Prostate gland (tissue), 2 donors: ENCODE measurements at regions not wholly inside any gene's neighbourhood (a gene's known extent, or its start where the extent isn't known, plus 50 kb on each side); places are given as distances from the start of the nearest gene placed in this dataset.

ENCODE experiments used
- CTCF ChIP-seq, 4 experiments: fragments of 200-600 bp in 2 of 4; fragments of 450-650 bp in 2 of 4; sonication (generic) in 2 of 4; IDR thresholded peaks; 1 replicate in 3 of 4; 2 replicates in 1 of 4; pipeline ENCODE4 v1.5.1; 2016 to 2019; ENCODE audit warnings: antibody characterized with exemption in 4 of 4, mild to moderate bottlenecking in 2 of 4, moderate library complexity in 2 of 4
- POLR2A ChIP-seq: fragments of 450-650 bp; IDR thresholded peaks from one replicate; pipeline ENCODE4 v1.6.1; 2016; ENCODE audit warnings: antibody characterized with exemption, mild to moderate bottlenecking

GRCh38 chr15:46386356-46386755, 751.5 kb downstream of the SQOR start:
- TF ChIP-seq POLR2A (no peak), CTCF (IDR thresholded peaks at IDR 0.05) (no peak)
